ENCODE measurements at regions not wholly inside any gene's neighbourhood (a gene's known extent, or its start where the extent isn't known, plus 50 kb on each side); places are given as distances from the start of the nearest gene placed in this dataset.

DNA sequence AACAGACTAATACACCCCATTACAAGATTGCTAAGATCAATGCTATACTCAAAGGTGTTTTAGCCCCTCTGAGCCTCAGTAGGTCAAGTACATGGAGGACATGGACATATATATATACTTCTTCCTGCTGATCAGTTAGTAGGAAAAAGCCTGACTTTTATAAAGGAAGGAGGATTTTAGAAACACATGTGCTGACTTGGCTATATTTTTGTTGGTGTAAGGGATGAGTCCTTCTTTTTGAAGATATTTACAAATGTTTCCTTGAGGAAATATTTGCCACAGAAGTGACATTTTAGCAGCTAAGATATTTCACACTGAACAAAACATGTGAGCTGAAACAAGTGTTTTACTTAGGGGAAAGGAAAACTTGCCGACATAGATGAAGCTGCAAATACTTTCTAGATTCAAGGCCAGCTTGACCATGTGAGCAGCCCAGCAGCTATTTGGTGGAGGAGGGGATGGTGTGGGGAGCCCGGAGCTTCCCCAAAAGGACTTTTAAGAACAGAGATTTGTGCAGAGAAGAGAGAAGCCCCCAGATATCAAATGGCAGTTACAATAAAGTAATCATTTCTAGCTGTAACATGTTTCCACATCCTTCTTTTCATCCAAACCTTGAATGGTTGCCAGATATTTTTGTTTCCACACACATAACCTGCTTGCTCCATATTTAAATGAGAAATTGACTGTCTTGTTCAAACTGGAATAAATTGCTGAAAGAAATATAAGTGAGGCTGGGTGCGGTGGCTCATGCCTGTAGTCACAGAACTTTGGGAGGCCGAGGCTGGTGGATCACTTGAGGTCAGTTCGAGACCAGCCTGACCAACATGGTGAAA lies 111.7 kb upstream of the NR2F2 start:
- no peaks in the 10 kb centered on the region for H3K79me2 ChIP-seq (ENCODE audit: insufficient read depth)
- H3K27me3 ChIP-seq (replicated peaks; ENCODE audit: insufficient read depth): no peaks in the 10 kb centered on the region; the same call in 1 of the 2 replicates

DNA sequence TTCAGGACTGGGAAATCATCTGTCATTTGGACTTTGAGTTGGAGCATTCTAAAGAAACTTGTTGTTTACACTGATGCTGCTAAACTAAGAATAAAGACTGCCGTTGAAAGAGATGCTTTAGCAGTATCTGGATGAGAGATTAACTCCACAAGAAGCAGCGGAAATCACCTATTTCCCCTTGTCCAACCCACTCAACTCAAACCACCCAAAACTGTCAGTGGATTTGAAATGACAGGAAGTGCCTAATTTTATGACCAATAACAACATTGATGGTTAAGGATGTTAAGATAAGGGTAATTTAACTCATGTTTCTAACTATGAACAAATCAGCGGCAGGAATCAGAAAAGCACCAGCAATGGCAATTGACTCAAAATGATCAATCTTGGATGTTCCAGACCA lies 110.8 kb upstream of the NR2F2 start:
- Histone ChIP-seq H3K36me3 (ENCODE audit: low read depth) (no peaks in the 10 kb centered on the region), H3K79me2 (ENCODE audit: insufficient read depth) (no peaks in the 10 kb centered on the region), H2AFZ (no peak overlapping the region), H4K20me1 (ENCODE audit: insufficient read depth) (no peaks in the 10 kb centered on the region), H3K27me3 (replicated peaks; ENCODE audit: insufficient read depth) (no peaks in the 10 kb centered on the region; the same call in 1 of the 2 replicates), H3K9me2 (ENCODE audit: insufficient read depth) (no peaks in the 10 kb centered on the region), H3K4me1 (ENCODE audit: insufficient read depth) (no peaks in the 10 kb centered on the region), H3K4me3 (no peak overlapping the region), H3K4me2 (ENCODE audit: unreplicated experiment) (no peak overlapping the region), H3K9me3 (ENCODE audit: low read depth) (no peaks in the 10 kb centered on the region), H3F3A (ENCODE audit: insufficient read depth) (no peaks in the 10 kb centered on the region), H3K27ac (no peak overlapping the region), H3K9ac (no peak overlapping the region)
- no peak for DNase-seq
- in situ Hi-C loops (cut with MboI): no loop called here
- TF ChIP-seq EZH2 (IDR thresholded peaks at IDR 0.05; ENCODE audit: insufficient read depth, poor library complexity, severe bottlenecking): no peak
- TF ChIP-seq EZH2phosphoT487 (IDR thresholded peaks at IDR 0.05; ENCODE audit: insufficient read depth, low read depth): no peak
- WGBS, 2 experiments (ENCODE audit: low coverage in 1 of 2, low lambda C conversion rate in 2 of 2, missing lambda C conversion rate in 2 of 2): 91 to 93% methylated on average over 3 of the region's 3 CpGs

More for the DNA sequence above, 111.7 kb upstream of the NR2F2 start:
- no peak overlapping the region for H2AFZ ChIP-seq
- no peak overlapping the region for H3K4me3 ChIP-seq
- no peaks in the 10 kb centered on the region for H4K20me1 ChIP-seq (ENCODE audit: insufficient read depth)
- no peak overlapping the region for H3K27ac ChIP-seq
- H3K4me1 ChIP-seq (ENCODE audit: insufficient read depth): no peaks in the 10 kb centered on the region
- no peak for TF ChIP-seq EZH2 (IDR thresholded peaks at IDR 0.05; ENCODE audit: insufficient read depth, poor library complexity, severe bottlenecking)
- no peak for TF ChIP-seq EZH2phosphoT487 (IDR thresholded peaks at IDR 0.05; ENCODE audit: insufficient read depth, low read depth)
- H3K9me2 ChIP-seq (ENCODE audit: insufficient read depth): no peaks in the 10 kb centered on the region
- in situ Hi-C loops (cut with MboI): no loop called here
- H3K9ac ChIP-seq: no peak overlapping the region
- no peak for DNase-seq
- no peaks in the 10 kb centered on the region for H3K9me3 ChIP-seq (ENCODE audit: low read depth)
- H3F3A ChIP-seq (ENCODE audit: insufficient read depth): no peaks in the 10 kb centered on the region
- WGBS, 2 experiments (ENCODE audit: low coverage in 1 of 2, low lambda C conversion rate in 2 of 2, missing lambda C conversion rate in 2 of 2): 67 to 78% methylated on average over 5 of the region's 5 CpGs
- H3K36me3 ChIP-seq (ENCODE audit: low read depth): no peaks in the 10 kb centered on the region
- no peak overlapping the region for H3K4me2 ChIP-seq (ENCODE audit: unreplicated experiment)

DNA sequence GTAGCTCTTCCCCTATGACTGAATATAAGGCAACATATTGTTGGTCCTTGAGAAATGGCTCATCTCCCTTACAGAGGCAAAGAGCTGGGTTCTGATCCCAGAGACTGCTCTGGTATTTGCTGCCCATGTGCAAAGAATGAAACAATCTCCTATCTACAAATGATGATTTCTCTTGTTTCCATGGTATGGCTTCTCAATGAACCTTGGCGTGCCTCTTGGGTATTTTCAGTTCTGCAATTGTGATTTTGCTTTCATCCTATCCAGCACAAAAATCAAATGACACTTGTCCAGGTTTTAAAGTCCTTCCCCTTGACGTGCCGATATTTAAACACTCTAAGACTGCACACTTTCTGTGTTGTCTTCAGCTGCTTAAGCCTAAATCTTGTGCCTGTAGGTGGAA lies 109.8 kb upstream of the NR2F2 start:
- TF ChIP-seq EZH2 (IDR thresholded peaks at IDR 0.05; ENCODE audit: insufficient read depth, poor library complexity, severe bottlenecking) (no peak), EZH2phosphoT487 (IDR thresholded peaks at IDR 0.05; ENCODE audit: insufficient read depth, low read depth) (no peak)
- no peaks in the 10 kb centered on the region for H3K4me1 ChIP-seq (ENCODE audit: insufficient read depth)
- no peak overlapping the region for H3K4me3 ChIP-seq
- no peak overlapping the region for H3K9ac ChIP-seq
- no peak overlapping the region for H2AFZ ChIP-seq
- no peak overlapping the region for H3K4me2 ChIP-seq (ENCODE audit: unreplicated experiment)
- in situ Hi-C loops (cut with MboI): no loop called here
- no peaks in the 10 kb centered on the region for H3K9me2 ChIP-seq (ENCODE audit: insufficient read depth)
- H3K27ac ChIP-seq: no peak overlapping the region
- no peaks in the 10 kb centered on the region for H3F3A ChIP-seq (ENCODE audit: insufficient read depth)
- no peaks in the 10 kb centered on the region for H3K36me3 ChIP-seq (ENCODE audit: low read depth)
- no peak for DNase-seq
- H3K79me2 ChIP-seq (ENCODE audit: insufficient read depth): no peaks in the 10 kb centered on the region
- no peaks in the 10 kb centered on the region for H4K20me1 ChIP-seq (ENCODE audit: insufficient read depth)
- H3K9me3 ChIP-seq (ENCODE audit: low read depth): no peaks in the 10 kb centered on the region
- H3K27me3 ChIP-seq (replicated peaks; ENCODE audit: insufficient read depth): no peaks in the 10 kb centered on the region; the same call in 1 of the 2 replicates
- WGBS, 2 experiments (ENCODE audit: low coverage in 1 of 2, low lambda C conversion rate in 2 of 2, missing lambda C conversion rate in 2 of 2): 78 to 85% methylated on average over 3 of the region's 3 CpGs

DNA sequence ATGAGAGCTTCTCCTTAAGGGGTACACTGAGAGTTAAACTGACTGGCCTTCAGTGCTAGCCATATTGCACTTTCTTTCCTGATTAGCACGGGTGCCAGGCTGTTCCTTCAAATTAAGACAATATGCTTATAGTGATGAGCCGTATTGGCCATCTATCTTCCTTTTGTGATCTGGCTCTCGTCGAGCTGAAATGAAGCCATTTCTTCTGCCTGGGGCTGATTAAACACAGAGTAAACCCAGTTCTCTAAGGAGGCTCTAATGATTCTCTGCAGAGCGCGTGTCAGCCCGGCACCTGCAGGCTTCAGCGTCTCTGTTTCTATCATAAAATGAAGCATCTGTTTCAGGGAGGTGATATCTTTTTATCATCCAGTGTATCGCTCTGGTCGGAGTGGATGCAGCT lies 107.5 kb upstream of the NR2F2 start:
- Histone ChIP-seq H3K9me3 (ENCODE audit: low read depth) (no peaks in the 10 kb centered on the region), H3K4me1 (ENCODE audit: insufficient read depth) (no peaks in the 10 kb centered on the region), H3K27ac (no peak overlapping the region), H3K36me3 (ENCODE audit: low read depth) (no peaks in the 10 kb centered on the region), H3K9ac (no peak overlapping the region), H3K4me3 (no peak overlapping the region), H3K4me2 (ENCODE audit: unreplicated experiment) (no peak overlapping the region), H3K27me3 (replicated peaks; ENCODE audit: insufficient read depth) (no peaks in the 10 kb centered on the region; the same call in 1 of the 2 replicates), H3F3A (ENCODE audit: insufficient read depth) (no peaks in the 10 kb centered on the region), H3K9me2 (ENCODE audit: insufficient read depth) (no peaks in the 10 kb centered on the region), H3K79me2 (ENCODE audit: insufficient read depth) (no peaks in the 10 kb centered on the region), H4K20me1 (ENCODE audit: insufficient read depth) (no peaks in the 10 kb centered on the region), H2AFZ (no peak overlapping the region)
- DNase-seq: no peak
- in situ Hi-C loops (cut with MboI): no loop called here
- TF ChIP-seq EZH2phosphoT487 (IDR thresholded peaks at IDR 0.05; ENCODE audit: insufficient read depth, low read depth): no peak
- TF ChIP-seq EZH2 (IDR thresholded peaks at IDR 0.05; ENCODE audit: insufficient read depth, poor library complexity, severe bottlenecking): no peak
- WGBS, 2 experiments (ENCODE audit: low coverage in 1 of 2, low lambda C conversion rate in 2 of 2, missing lambda C conversion rate in 2 of 2): 30 to 35% methylated on average over 10 of the region's 10 CpGs

All from GM23248 (cell line).